ENCODE measurements at regions not wholly inside any gene's neighbourhood (a gene's known extent, or its start where the extent isn't known, plus 50 kb on each side); places are given as distances from the start of the nearest gene placed in this dataset.

DNA sequence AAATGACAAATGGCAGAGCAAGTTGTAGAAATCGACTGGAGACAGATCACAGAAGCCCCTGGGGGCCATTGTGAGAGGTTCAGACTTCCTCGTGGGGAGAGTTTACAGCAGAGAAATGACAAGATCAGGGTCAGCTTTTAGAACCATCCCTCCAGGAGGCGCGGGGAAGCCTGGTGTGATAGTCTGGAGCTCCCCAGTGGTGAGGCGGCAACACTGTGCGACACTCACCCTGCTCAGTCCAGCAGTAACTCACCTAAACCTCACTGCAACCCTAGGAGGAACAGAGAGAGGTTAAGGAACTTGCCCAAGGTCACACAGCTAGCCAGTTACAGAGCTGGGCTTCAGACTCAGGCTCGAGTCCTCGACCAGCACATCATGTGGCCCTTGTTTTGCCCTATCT is 123.4 kb upstream of the IRX3 start:
- Mint-ChIP-seq H3K27me3 (ENCODE audit: low read depth) (peaks cover 31% of the 10 kb centered on the region), H3K4me1 (peaks cover 7% of the 10 kb centered on the region), H3K27ac (ENCODE audit: unreplicated experiment) (no peak overlapping the region), H3K4me3 (no peak overlapping the region), H3K9me3 (peaks cover 2% of the 10 kb centered on the region), H3K36me3 (ENCODE audit: low read depth) (no peaks in the 10 kb centered on the region)
- DNase-seq (ENCODE audit: low read depth, low spot score), result no peak
- TF ChIP-seq, protein P1, sequence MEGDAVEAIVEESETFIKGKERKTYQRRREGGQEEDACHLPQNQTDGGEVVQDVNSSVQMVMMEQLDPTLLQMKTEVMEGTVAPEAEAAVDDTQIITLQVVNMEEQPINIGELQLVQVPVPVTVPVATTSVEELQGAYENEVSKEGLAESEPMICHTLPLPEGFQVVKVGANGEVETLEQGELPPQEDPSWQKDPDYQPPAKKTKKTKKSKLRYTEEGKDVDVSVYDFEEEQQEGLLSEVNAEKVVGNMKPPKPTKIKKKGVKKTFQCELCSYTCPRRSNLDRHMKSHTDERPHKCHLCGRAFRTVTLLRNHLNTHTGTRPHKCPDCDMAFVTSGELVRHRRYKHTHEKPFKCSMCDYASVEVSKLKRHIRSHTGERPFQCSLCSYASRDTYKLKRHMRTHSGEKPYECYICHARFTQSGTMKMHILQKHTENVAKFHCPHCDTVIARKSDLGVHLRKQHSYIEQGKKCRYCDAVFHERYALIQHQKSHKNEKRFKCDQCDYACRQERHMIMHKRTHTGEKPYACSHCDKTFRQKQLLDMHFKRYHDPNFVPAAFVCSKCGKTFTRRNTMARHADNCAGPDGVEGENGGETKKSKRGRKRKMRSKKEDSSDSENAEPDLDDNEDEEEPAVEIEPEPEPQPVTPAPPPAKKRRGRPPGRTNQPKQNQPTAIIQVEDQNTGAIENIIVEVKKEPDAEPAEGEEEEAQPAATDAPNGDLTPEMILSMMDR (conservative IDR thresholded peaks at IDR 0.05), result no peak

DNA sequence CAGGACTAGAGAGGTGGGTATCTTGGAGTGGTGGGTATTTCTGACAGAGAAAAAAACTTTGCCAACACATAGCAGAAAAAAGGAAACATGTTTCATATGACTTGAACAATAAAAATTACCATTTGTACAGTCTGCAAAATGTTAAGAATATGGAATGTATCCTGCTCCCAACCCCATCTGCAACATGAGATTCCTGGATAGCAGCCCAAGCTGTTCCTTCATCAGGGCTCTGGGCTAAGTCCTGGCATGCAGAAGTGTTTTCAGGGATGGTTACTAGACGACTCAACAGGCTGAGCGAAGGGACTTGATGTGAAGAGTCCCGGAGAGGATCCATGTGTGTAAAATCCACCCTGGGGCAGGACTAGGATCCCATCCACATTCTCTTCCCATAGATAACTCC is 121.0 kb upstream of the IRX3 start:
- H3K27me3 Mint-ChIP-seq (ENCODE audit: low read depth), result peaks cover 19% of the 10 kb centered on the region
- peaks cover 7% of the 10 kb centered on the region for H3K4me1 Mint-ChIP-seq
- peaks cover 2% of the 10 kb centered on the region for H3K9me3 Mint-ChIP-seq
- TF ChIP-seq, protein P1 (conservative IDR thresholded peaks at IDR 0.05), result no peak
- no peaks in the 10 kb centered on the region for H3K36me3 Mint-ChIP-seq (ENCODE audit: low read depth)
- H3K27ac Mint-ChIP-seq (ENCODE audit: unreplicated experiment), result no peak overlapping the region
- no peak overlapping the region for H3K4me3 Mint-ChIP-seq
- no peak for DNase-seq (ENCODE audit: low read depth, low spot score)

DNA sequence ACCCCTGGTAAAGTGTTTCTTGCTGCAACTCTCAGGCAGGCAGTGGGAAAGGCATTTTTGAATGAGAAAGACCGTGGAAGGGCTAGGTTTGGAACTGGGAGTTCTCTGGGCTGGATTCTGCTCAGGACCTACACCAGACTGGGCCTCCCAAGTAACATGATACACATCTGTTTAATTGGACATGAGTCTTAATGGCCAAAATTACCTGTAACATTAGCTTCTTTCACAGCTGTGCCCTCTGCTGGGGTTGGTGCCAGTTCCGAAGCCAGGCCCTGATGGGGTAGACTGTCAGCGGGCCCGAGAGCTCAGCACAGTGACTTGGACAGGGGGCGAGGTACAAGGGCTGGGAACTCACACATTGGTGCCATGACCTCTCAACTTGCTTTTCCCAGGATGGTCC is 118.9 kb upstream of the IRX3 start:
- DNase-seq (ENCODE audit: low read depth, low spot score), result no peak
- H3K27ac Mint-ChIP-seq (ENCODE audit: unreplicated experiment), result no peak overlapping the region
- H3K9me3 Mint-ChIP-seq, result peaks cover 2% of the 10 kb centered on the region
- H3K4me3 Mint-ChIP-seq, result no peak overlapping the region
- H3K4me1 Mint-ChIP-seq, result no peaks in the 10 kb centered on the region
- TF ChIP-seq, protein P1 (conservative IDR thresholded peaks at IDR 0.05), result no peak
- H3K27me3 Mint-ChIP-seq (ENCODE audit: low read depth), result peaks cover 12% of the 10 kb centered on the region
- H3K36me3 Mint-ChIP-seq (ENCODE audit: low read depth), result no peaks in the 10 kb centered on the region

DNA sequence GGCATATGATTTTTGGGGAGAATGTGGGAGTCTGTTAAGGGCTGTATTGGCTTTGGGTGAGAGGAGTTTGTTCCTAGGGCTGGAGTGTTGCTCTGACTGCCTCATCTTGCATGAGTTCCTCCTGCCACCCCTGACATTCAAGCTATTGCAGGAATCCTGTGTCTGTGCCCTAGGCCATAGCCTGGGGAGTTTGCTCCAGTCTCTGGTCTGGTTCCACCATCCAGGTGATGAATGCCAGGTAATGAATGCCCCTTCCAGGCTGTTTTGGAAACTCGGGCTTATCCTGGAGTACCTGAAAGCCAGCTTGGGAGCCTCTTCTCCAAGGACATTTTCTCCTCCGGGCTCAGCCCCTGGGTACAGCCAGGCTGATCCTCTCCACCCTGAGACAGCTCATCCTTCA is 117.0 kb upstream of the IRX3 start:
- H3K4me1 Mint-ChIP-seq, result no peaks in the 10 kb centered on the region
- H3K4me3 Mint-ChIP-seq, result no peak overlapping the region
- H3K9me3 Mint-ChIP-seq, result peaks cover 2% of the 10 kb centered on the region
- no peak overlapping the region for H3K27ac Mint-ChIP-seq (ENCODE audit: unreplicated experiment)
- no peak for DNase-seq (ENCODE audit: low read depth, low spot score)
- TF ChIP-seq, protein P1 (conservative IDR thresholded peaks at IDR 0.05), result no peak
- H3K36me3 Mint-ChIP-seq (ENCODE audit: low read depth), result no peaks in the 10 kb centered on the region
- H3K27me3 Mint-ChIP-seq (ENCODE audit: low read depth), result peaks cover 6% of the 10 kb centered on the region

DNA sequence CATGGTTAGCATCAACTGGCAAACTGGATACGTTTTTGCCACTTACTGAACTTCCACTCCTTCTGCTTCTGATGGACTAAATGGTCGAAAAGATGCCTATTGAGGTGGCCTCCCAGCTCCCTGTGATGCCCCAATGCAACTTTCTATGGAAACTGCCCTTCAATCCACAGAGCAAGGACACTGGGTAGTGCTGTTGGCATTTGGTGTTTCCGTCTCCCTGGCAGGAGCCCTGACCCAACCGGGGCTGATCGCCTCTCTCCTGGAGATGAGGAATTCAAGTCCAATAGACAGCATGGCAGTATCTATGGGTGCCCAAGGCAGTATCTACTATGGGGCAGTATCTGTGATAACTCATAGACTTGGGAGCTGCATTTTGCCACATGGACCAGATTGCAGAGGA is 116.3 kb upstream of the IRX3 start:
- Mint-ChIP-seq H3K4me1 (no peaks in the 10 kb centered on the region), H3K27ac (ENCODE audit: unreplicated experiment) (no peak overlapping the region), H3K9me3 (peaks cover 2% of the 10 kb centered on the region), H3K36me3 (ENCODE audit: low read depth) (no peaks in the 10 kb centered on the region), H3K4me3 (no peak overlapping the region), H3K27me3 (ENCODE audit: low read depth) (peaks cover 3% of the 10 kb centered on the region)
- TF ChIP-seq, protein P1 (conservative IDR thresholded peaks at IDR 0.05), result no peak
- DNase-seq (ENCODE audit: low read depth, low spot score), result no peak

DNA sequence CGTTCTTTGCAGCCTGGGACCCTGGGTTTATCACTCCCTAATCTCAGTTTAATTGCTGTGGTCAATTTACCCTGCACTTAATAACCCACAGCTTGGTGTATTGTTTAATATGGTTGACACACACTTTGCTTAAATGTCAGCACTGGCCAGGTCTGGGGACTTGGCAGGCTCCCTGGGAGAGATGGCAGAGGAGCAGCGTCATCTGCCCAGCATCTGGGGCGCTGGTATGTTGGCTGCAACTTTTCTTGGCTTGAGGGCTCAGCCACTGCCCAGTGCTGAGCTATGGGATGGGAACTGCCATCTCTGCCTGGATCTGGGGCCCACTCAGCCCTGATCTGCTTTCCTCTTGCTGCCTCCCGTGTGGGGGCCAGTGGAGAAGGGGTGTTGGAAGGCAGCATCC is 115.7 kb upstream of the IRX3 start:
- TF ChIP-seq, protein P1 (conservative IDR thresholded peaks at IDR 0.05), result no peak
- peaks cover 3% of the 10 kb centered on the region for H3K27me3 Mint-ChIP-seq (ENCODE audit: low read depth)
- no peaks in the 10 kb centered on the region for H3K4me1 Mint-ChIP-seq
- peaks cover 2% of the 10 kb centered on the region for H3K9me3 Mint-ChIP-seq
- H3K27ac Mint-ChIP-seq (ENCODE audit: unreplicated experiment), result no peak overlapping the region
- H3K36me3 Mint-ChIP-seq (ENCODE audit: low read depth), result no peaks in the 10 kb centered on the region
- DNase-seq (ENCODE audit: low read depth, low spot score), result no peak
- H3K4me3 Mint-ChIP-seq, result no peak overlapping the region

Data from neural crest cell (in vitro differentiated cells).